ENCODE measurements at regions not wholly inside any gene's neighbourhood (a gene's known extent, or its start where the extent isn't known, plus 50 kb on each side); places are given as distances from the start of the nearest gene placed in this dataset.
"Not testable (repeated sequence)": the region's sequence is repeated elsewhere in the genome, so short reads cannot be mapped to it uniquely, and the experiment has no call there.

DNA sequence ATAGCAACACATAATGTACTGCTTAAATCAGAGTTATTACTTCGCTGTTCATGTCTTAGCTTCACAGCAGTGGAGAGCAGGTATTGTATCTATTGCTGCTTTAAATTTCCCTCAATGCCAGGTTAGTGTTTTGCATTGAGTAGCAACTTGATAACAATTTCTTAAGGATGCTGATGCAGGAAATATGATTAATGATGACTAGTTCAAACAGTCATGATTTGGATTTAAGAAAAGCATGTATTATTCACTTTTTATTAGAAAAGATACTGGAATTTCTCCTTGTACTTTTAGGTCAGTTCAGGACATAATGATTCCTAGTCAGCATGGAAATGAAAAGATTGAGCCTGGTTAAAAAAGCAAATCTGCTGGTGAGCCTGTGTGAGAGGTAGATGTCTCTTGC, 67.2 kb upstream of the ARHGAP29 start:
- Mint-ChIP-seq H3K9me3 (no peaks in the 10 kb centered on the region), H3K4me3 (no peak overlapping the region), H3K4me1 (no peaks in the 10 kb centered on the region), H3K27ac (no peak overlapping the region), H3K27me3 (peaks cover 8% of the 10 kb centered on the region), H3K36me3 (ENCODE audit: low read depth) (no peaks in the 10 kb centered on the region)
- CTCF ChIA-PET: no interaction called here
- POLR2A ChIA-PET: no interaction called here
- no peak for DNase-seq

DNA sequence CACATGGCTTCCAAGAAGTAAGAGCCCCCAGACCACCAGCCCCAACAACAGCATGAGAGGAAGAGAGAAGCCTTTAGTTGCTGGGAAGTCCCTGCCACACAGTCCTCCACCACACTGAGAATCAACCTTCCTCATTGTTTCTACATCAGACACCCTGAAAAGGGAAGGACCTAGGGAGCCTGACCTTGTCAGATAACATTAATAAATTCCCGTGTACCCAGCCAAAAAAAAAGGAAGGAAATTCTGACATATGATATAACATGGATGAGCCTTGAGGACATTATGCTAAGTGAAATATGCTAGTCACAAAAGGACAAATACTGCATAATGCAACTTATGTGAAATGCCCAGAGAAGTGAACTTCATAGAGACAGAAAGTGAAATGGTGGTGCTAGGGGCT, 65.6 kb upstream of the ARHGAP29 start:
- H3K27me3 Mint-ChIP-seq: peaks cover 3% of the 10 kb centered on the region
- no peak overlapping the region for H3K27ac Mint-ChIP-seq
- POLR2A ChIA-PET: no interaction called here

DNA sequence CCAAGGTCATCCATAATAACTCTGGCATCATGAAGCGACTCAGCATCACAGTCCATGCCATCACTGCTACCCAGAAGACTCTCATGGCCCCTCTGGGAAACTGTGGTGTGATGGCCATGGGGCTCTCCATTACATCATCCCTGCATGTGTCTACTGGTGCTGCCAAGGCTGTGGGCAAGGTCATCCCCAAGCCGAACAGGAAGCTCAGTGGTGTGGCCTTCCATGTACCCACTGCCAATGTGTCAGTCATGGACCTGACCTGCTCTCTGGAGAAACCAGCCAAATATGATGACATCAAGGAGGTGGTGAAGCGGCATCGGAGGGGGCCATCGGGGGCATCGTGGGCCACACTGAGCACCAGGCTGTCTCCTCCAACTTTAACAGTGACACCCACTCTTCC, 65.1 kb upstream of the ARHGAP29 start:
- no peak overlapping the region for H3K4me3 Mint-ChIP-seq
- CTCF ChIA-PET: no interaction called here
- POLR2A ChIA-PET: no interaction called here
- no peak overlapping the region for H3K27ac Mint-ChIP-seq
- no peaks in the 10 kb centered on the region for H3K9me3 Mint-ChIP-seq
- H3K36me3 Mint-ChIP-seq (ENCODE audit: low read depth): no peaks in the 10 kb centered on the region
- H3K4me1 Mint-ChIP-seq: no peaks in the 10 kb centered on the region
- no peak for DNase-seq
- peaks cover 3% of the 10 kb centered on the region for H3K27me3 Mint-ChIP-seq

More for the DNA sequence above, 65.6 kb upstream of the ARHGAP29 start:
- Mint-ChIP-seq H3K4me1 (no peaks in the 10 kb centered on the region), H3K36me3 (ENCODE audit: low read depth) (no peaks in the 10 kb centered on the region), H3K4me3 (no peak overlapping the region), H3K9me3 (no peaks in the 10 kb centered on the region)
- DNase-seq: no peak
- CTCF ChIA-PET: no interaction called here

DNA sequence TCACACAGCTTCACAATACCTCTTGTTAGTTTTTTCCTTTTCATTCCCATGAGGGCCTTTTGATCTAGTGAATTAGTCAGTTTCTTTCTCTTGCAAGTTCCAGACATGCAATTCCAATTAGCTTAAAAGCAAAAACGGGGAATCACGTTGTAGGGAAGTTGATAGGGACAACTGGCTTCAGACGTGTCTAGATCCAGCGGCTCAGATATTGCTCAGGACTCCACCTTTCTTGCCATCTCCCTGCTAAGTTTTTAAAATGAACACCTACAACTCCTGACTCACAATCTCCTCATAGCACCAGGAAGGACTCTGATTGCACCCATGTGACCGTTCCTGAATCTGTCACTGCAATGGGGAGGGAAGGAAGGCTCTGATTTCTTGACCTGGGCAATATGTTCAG, 63.8 kb upstream of the ARHGAP29 start:
- ChIA-PET CTCF (no interaction called here), POLR2A (no interaction called here)
- no peaks in the 10 kb centered on the region for H3K36me3 Mint-ChIP-seq (ENCODE audit: low read depth)
- no peaks in the 10 kb centered on the region for H3K4me1 Mint-ChIP-seq
- DNase-seq: no peak
- H3K27ac Mint-ChIP-seq: no peak overlapping the region
- no peak overlapping the region for H3K4me3 Mint-ChIP-seq
- H3K27me3 Mint-ChIP-seq: no peaks in the 10 kb centered on the region
- no peaks in the 10 kb centered on the region for H3K9me3 Mint-ChIP-seq

DNA sequence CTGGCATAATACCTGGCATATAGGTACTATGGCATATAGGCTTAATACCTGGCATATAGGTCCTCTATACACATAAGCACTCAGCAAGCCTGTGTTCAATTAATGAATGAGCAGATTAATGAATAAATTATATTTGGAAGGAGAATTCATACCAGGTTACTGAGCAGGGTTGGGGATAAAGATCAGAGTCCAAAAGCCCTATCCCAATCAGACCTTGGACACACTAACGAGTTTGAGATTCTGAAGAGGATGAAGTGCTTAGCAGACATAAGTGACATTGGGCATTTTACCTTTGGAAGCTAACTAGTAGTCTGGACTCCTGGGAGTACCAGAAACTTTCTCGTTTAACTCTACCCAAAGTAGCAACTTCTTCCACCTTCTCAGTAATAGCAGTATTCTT, 63.3 kb upstream of the ARHGAP29 start:
- Mint-ChIP-seq H3K4me1 (no peaks in the 10 kb centered on the region), H3K36me3 (ENCODE audit: low read depth) (no peaks in the 10 kb centered on the region), H3K9me3 (no peaks in the 10 kb centered on the region), H3K4me3 (no peak overlapping the region), H3K27me3 (no peaks in the 10 kb centered on the region), H3K27ac (no peak overlapping the region)
- ChIA-PET POLR2A (no interaction called here), CTCF (no interaction called here)
- no peak for DNase-seq

DNA sequence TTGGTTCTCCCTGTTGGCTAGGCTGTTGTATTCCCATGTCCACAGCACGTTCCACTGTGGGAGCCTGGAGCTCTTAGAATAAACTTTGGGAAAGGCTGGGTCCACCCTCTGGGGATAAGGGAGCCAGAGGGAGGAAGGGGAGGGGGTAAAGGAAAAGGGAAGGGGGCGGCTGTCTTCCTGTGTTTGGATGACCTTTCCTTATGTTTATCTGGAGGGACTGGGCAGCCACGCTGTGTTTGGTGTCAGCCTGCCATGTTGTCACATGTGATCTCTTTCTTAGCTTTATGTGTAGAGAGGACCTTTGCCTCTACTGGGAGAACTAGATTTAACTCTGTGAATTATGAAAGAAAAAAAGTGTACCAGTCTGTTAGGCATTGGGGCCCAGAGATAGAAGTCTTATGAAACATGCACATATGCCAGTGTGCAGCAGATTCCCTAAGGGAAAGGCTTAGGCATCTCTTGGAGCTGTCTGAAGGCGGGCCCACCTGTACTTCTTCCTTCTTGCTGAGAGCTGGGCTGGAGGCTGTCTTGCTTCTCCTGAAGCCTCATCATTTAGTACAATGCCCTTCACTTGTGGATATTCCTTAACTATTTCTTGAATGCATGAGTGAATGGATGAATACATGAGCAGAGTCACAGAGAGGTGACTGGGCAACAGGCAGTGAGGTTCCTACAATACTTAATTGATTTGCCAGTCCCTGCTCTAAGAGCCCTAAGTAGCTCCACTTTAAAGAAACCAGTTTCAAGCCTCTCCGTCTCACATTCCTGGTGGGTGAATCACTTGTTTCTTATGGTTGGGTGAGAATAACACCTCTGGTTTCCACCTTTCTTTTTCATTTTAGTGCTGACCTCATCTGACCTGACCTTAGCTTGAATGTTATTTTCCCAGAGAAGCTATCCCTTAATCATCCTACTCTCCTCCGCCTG, 62.5 kb upstream of the ARHGAP29 start:
- H3K27me3 Mint-ChIP-seq: no peaks in the 10 kb centered on the region
- H3K4me1 Mint-ChIP-seq: no peaks in the 10 kb centered on the region
- POLR2A ChIA-PET: no interaction called here
- CTCF ChIA-PET: no interaction called here
- H3K36me3 Mint-ChIP-seq (ENCODE audit: low read depth): no peaks in the 10 kb centered on the region
- H3K27ac Mint-ChIP-seq: no peak overlapping the region
- no peak for DNase-seq
- no peaks in the 10 kb centered on the region for H3K9me3 Mint-ChIP-seq
- no peak overlapping the region for H3K4me3 Mint-ChIP-seq

DNA sequence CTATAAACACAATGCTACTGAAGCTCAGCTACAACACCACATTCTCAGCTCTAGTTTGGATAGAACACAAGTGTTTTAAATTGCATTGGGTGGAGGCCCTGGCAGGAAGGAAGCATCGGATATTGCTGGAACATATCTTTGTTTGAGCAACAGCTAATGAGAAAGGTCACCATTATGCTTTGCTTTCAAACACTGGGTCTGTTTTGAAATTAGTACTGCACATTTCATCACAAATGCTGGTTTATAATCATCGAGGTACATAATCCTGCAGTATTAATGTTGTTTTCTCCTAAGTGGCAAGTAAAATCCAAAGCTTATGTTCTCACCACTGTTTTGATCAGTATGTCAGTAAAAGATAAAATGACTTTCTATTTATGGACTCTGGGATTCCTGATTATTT, 61.5 kb upstream of the ARHGAP29 start:
- no peaks in the 10 kb centered on the region for H3K27me3 Mint-ChIP-seq
- POLR2A ChIA-PET: no interaction called here
- no peaks in the 10 kb centered on the region for H3K36me3 Mint-ChIP-seq (ENCODE audit: low read depth)
- CTCF ChIA-PET: no interaction called here
- H3K4me3 Mint-ChIP-seq: no peak overlapping the region
- no peak for DNase-seq
- no peaks in the 10 kb centered on the region for H3K9me3 Mint-ChIP-seq
- no peaks in the 10 kb centered on the region for H3K4me1 Mint-ChIP-seq
- H3K27ac Mint-ChIP-seq: no peak overlapping the region

DNA sequence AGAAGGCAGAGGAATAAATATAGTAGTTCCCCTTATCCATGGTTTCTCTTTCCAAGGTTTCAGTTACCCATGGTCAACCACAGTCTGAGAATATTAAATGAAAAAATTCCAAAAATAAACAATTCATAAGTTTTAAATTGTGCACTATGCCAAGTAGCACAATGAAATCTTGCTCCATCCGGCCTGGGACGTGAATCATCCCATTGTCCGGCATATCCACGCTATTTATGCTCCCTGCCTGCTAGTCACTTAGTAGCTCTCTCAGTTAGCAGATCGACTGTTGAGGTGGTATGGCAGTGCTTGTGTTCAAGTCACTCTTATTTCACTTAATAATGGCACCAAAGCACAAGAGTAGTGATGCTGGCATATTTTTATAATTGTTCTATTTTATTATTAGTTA, 58.6 kb upstream of the ARHGAP29 start:
- ChIA-PET POLR2A (no interaction called here), CTCF (no interaction called here)
- H3K36me3 Mint-ChIP-seq (ENCODE audit: low read depth): no peaks in the 10 kb centered on the region
- H3K9me3 Mint-ChIP-seq: no peaks in the 10 kb centered on the region
- no peak overlapping the region for H3K4me3 Mint-ChIP-seq
- no peaks in the 10 kb centered on the region for H3K4me1 Mint-ChIP-seq
- peaks cover 4% of the 10 kb centered on the region for H3K27me3 Mint-ChIP-seq
- DNase-seq: no peak
- no peak overlapping the region for H3K27ac Mint-ChIP-seq

DNA sequence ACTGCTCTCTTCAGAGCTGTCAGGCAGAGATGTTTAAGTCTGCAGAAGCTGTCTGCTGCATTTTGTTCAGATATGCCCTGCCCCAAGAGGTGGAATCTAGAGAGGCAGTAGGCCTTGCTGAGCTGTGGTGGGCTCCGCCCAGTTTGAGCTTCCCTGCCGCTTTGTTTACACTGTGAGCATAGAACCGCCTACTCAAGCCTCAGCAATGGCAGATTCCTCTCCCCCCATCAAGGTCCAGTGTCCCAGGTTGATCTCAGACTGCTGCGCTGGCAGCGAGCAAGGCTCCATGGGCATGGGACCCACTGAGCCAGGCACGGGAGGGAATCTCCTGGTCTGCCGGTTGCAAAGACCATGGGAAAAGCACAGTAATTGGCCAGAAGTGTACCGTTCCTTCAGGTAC, 55.6 kb upstream of the ARHGAP29 start:
- H3K4me1 Mint-ChIP-seq; H3K9me3 Mint-ChIP-seq; CTCF ChIA-PET; H3K36me3 Mint-ChIP-seq (ENCODE audit: low read depth); H3K27ac Mint-ChIP-seq; DNase-seq; POLR2A ChIA-PET; H3K4me3 Mint-ChIP-seq: not testable (repeated sequence)
- H3K27me3 Mint-ChIP-seq: peaks cover 17% of the 10 kb centered on the region

DNA sequence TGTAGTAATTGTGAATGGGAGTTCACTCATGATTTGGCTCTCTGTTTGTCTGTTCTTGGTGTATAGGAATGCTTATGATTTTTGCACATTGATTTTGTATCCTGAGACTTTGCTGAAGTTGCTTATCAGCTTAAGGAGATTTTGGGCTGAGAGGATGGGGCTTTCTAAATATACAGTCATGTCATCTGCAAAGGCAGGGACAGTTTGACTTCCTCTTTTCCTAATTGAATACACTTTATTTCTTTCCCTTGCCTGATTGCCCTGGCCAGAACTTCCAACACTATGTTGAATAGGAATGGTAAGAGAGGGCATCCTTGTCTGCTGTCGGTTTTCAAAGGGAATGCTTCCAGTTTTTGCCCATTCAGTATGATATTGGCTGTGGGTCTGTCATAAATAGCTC, 51.9 kb upstream of the ARHGAP29 start:
- DNase-seq; H3K9me3 Mint-ChIP-seq; CTCF ChIA-PET; H3K4me1 Mint-ChIP-seq; H3K4me3 Mint-ChIP-seq; H3K36me3 Mint-ChIP-seq (ENCODE audit: low read depth); H3K27ac Mint-ChIP-seq; POLR2A ChIA-PET: not testable (repeated sequence)
- peaks cover 32% of the 10 kb centered on the region for H3K27me3 Mint-ChIP-seq

Data from activated CD4-positive, alpha-beta memory T cell treated with anti-CD3 and anti-CD28 coated beads, Interleukin-2, amount 10 ng/mL, durations not matched to agents 7 days and 5 days (primary cell).